D721Med (cell line): ENCODE measurements at regions not wholly inside any gene's neighbourhood (a gene's known extent, or its start where the extent isn't known, plus 50 kb on each side); places are given as distances from the start of the nearest gene placed in this dataset.
"Not testable (repeated sequence)": the region's sequence is repeated elsewhere in the genome, so short reads cannot be mapped to it uniquely, and the experiment has no call there.

ENCODE experiments used
- DNase-seq: peaks from one replicate; pipeline ENCODE4 v3.0.0; 2011; ENCODE audit warnings: low spot score; ENCODE audit not compliant: insufficient read length
- FAIRE-seq: peaks from 2 replicates; lab custom pipeline; 2011; peaks lifted over from hg19 to GRCh38; lab: Jason Lieb, UNC
- CTCF ChIP-seq: IDR thresholded peaks from 2 replicates; pipeline ENCODE4 v1.5.1; 2012; ENCODE audit warnings: mild to moderate bottlenecking, control low read depth; ENCODE audit not compliant: insufficient read depth; ENCODE audit errors: missing control alignments

- no peak for TF ChIP-seq CTCF
- no peak for DNase-seq
- no peak for FAIRE-seq
Measured at GRCh38 chr2:185667452-185667851, 71.2 kb upstream of the FSIP2 start.

GRCh38 chr2:185668710-185669109 lies 69.9 kb upstream of the FSIP2 start:
- TF ChIP-seq CTCF = no peak
- FAIRE-seq = no peak
- no peak for DNase-seq

- no peak for TF ChIP-seq CTCF
- DNase-seq (no peak), FAIRE-seq (no peak)
Measured at GRCh38 chr2:185674232-185674631, 64.4 kb upstream of the FSIP2 start.

- no peak for DNase-seq
- no peak for FAIRE-seq
Measured at GRCh38 chr2:185676316-185676715, 62.3 kb upstream of the FSIP2 start.

GRCh38 chr2:185687001-185687400 lies 51.6 kb upstream of the FSIP2 start:
- not testable (repeated sequence) for DNase-seq, FAIRE-seq

More at GRCh38 chr2:185676316-185676715, 62.3 kb upstream of the FSIP2 start:
- TF ChIP-seq CTCF = no peak

- FAIRE-seq (no peak), DNase-seq (no peak)
- TF ChIP-seq CTCF = no peak
Measured at GRCh38 chr2:185687967-185688366, 50.6 kb upstream of the FSIP2 start.
